ENCODE measurements at regions not wholly inside any gene's neighbourhood (a gene's known extent, or its start where the extent isn't known, plus 50 kb on each side); places are given as distances from the start of the nearest gene placed in this dataset.

DNA sequence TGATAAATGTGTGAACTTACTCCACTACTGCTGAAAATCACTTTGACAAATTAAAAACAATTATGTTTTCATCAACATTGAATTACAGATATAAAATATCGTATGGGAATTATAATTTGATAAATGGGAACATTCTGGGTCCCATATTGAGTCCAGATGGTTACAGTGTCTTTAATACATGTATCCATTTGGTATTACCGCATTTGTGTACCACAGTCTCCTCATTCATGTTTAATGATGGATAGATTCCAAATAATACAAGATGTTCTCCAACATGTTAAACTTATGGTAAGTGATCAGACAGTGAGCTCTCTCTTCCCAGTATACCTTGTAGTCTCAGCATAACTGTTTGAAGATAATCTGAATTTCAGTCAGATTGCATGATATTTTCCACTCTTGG lies 1706.8 kb upstream of the PCDH7 start:
- H3K27ac Mint-ChIP-seq (ENCODE audit: unreplicated experiment), result no peak overlapping the region
- TF ChIP-seq, protein P1, sequence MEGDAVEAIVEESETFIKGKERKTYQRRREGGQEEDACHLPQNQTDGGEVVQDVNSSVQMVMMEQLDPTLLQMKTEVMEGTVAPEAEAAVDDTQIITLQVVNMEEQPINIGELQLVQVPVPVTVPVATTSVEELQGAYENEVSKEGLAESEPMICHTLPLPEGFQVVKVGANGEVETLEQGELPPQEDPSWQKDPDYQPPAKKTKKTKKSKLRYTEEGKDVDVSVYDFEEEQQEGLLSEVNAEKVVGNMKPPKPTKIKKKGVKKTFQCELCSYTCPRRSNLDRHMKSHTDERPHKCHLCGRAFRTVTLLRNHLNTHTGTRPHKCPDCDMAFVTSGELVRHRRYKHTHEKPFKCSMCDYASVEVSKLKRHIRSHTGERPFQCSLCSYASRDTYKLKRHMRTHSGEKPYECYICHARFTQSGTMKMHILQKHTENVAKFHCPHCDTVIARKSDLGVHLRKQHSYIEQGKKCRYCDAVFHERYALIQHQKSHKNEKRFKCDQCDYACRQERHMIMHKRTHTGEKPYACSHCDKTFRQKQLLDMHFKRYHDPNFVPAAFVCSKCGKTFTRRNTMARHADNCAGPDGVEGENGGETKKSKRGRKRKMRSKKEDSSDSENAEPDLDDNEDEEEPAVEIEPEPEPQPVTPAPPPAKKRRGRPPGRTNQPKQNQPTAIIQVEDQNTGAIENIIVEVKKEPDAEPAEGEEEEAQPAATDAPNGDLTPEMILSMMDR (IDR thresholded peaks at IDR 0.05), result no peak

DNA sequence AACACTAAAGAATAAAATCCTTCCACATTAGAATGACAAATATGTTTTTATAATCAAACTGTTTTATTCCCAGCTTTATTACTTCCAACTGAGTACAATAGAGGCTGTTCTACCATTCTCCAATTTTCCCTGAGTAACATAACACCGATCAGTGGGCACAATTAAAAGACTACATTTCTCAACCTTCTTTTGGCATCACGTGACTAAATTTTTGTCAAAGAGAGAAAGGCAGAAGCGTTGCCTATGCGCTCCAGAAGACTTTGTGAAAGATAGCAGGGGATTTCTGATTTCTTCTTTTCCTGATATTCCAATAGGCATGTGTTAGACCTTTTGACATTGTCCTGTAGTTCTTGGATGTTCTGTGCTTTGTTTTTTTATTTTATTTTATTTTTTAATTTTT lies 1705.6 kb upstream of the PCDH7 start:
- peaks cover 21% of the 10 kb centered on the region for H3K9me3 Mint-ChIP-seq (ENCODE audit: unreplicated experiment)
- peaks cover 2% of the 10 kb centered on the region for H3K27me3 Mint-ChIP-seq (ENCODE audit: unreplicated experiment)
- H3K4me1 Mint-ChIP-seq (ENCODE audit: unreplicated experiment), result no peaks in the 10 kb centered on the region
- no peaks in the 10 kb centered on the region for H3K36me3 Mint-ChIP-seq (ENCODE audit: unreplicated experiment)
- no peak overlapping the region for H3K27ac Mint-ChIP-seq (ENCODE audit: unreplicated experiment)
- no peak overlapping the region for H3K4me3 Mint-ChIP-seq (ENCODE audit: unreplicated experiment)
- no peak for DNase-seq (ENCODE audit: extremely low spot score, unreplicated experiment)
- TF ChIP-seq, protein P1 (IDR thresholded peaks at IDR 0.05), result no peak

More for the DNA sequence above, 1706.8 kb upstream of the PCDH7 start:
- H3K4me1 Mint-ChIP-seq (ENCODE audit: unreplicated experiment), result no peaks in the 10 kb centered on the region
- H3K4me3 Mint-ChIP-seq (ENCODE audit: unreplicated experiment), result no peak overlapping the region
- H3K27me3 Mint-ChIP-seq (ENCODE audit: unreplicated experiment), result peaks cover 2% of the 10 kb centered on the region
- no peaks in the 10 kb centered on the region for H3K36me3 Mint-ChIP-seq (ENCODE audit: unreplicated experiment)
- H3K9me3 Mint-ChIP-seq (ENCODE audit: unreplicated experiment), result peaks cover 21% of the 10 kb centered on the region
- no peak for DNase-seq (ENCODE audit: extremely low spot score, unreplicated experiment)

DNA sequence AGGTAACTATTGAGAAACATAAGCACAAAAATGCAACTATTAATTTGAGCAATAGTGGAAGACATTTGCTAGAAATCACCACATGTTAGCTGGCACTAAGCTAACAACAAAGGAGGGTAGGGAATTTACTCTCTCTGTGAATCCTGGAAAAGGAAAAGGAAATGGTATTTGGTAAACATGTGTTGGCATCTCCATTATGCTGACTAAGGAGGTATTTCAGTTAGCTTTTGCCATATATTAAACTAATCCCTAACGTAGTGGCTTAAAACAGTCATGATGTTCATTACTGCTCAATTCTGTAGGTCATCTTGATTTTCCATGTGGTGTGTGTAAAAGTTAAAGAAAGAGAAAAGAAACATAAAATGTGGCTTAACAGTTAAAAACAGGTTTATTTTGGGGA lies 1686.5 kb upstream of the PCDH7 start:
- Mint-ChIP-seq H3K36me3 (ENCODE audit: unreplicated experiment) (no peaks in the 10 kb centered on the region), H3K9me3 (ENCODE audit: unreplicated experiment) (peaks cover 14% of the 10 kb centered on the region), H3K4me1 (ENCODE audit: unreplicated experiment) (no peaks in the 10 kb centered on the region), H3K27ac (ENCODE audit: unreplicated experiment) (no peak overlapping the region), H3K4me3 (ENCODE audit: unreplicated experiment) (no peak overlapping the region), H3K27me3 (ENCODE audit: unreplicated experiment) (peaks cover 2% of the 10 kb centered on the region)
- TF ChIP-seq, protein P1 (IDR thresholded peaks at IDR 0.05), result no peak
- no peak for DNase-seq (ENCODE audit: extremely low spot score, unreplicated experiment)

- H3K27me3 Mint-ChIP-seq (ENCODE audit: unreplicated experiment), result peaks cover 2% of the 10 kb centered on the region
- DNase-seq (ENCODE audit: extremely low spot score, unreplicated experiment), result no peak
- H3K27ac Mint-ChIP-seq (ENCODE audit: unreplicated experiment), result no peak overlapping the region
- H3K4me3 Mint-ChIP-seq (ENCODE audit: unreplicated experiment), result no peak overlapping the region
- H3K36me3 Mint-ChIP-seq (ENCODE audit: unreplicated experiment), result no peaks in the 10 kb centered on the region
- peaks cover 14% of the 10 kb centered on the region for H3K9me3 Mint-ChIP-seq (ENCODE audit: unreplicated experiment)
- no peaks in the 10 kb centered on the region for H3K4me1 Mint-ChIP-seq (ENCODE audit: unreplicated experiment)
- TF ChIP-seq, protein P1 (IDR thresholded peaks at IDR 0.05), result no peak
Observed at GRCh38 chr4:29037501-29037900, 1682.7 kb upstream of the PCDH7 start.

DNA sequence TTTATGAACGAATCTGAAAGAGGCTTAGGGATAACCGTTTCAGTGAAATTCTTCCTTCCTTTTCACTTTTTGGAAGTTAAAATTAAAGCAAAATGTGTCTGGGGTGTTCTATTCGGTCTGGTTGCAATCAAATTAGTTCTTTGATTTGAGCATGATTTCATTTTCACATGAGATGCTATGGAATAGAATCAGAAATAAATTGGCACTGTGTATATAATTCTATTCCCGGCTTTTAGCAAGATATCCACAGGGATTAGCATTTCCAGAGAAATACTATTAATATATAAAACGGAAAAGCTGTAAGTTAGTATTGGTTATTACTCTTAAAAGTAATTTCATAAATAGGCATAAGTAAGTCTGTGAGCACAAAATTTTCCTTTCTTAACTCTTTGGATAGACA lies 1676.8 kb upstream of the PCDH7 start:
- H3K27ac Mint-ChIP-seq (ENCODE audit: unreplicated experiment), result no peak overlapping the region
- H3K27me3 Mint-ChIP-seq (ENCODE audit: unreplicated experiment), result no peaks in the 10 kb centered on the region
- H3K4me3 Mint-ChIP-seq (ENCODE audit: unreplicated experiment), result no peak overlapping the region
- H3K4me1 Mint-ChIP-seq (ENCODE audit: unreplicated experiment), result peaks cover 7% of the 10 kb centered on the region
- H3K9me3 Mint-ChIP-seq (ENCODE audit: unreplicated experiment), result peaks cover 3% of the 10 kb centered on the region
- TF ChIP-seq, protein P1 (IDR thresholded peaks at IDR 0.05), result no peak
- DNase-seq (ENCODE audit: extremely low spot score, unreplicated experiment), result no peak
- H3K36me3 Mint-ChIP-seq (ENCODE audit: unreplicated experiment), result no peaks in the 10 kb centered on the region

All from osteocyte (in vitro differentiated cells).